BJ (cell line): ENCODE measurements at regions not wholly inside any gene's neighbourhood (a gene's known extent, or its start where the extent isn't known, plus 50 kb on each side); places are given as distances from the start of the nearest gene placed in this dataset.

Experiments used
- CTCF ChIA-PET: fragments of 350-600 bp; formaldehyde crosslinking; extraction: SDS; loops from one replicate; lab custom pipeline; 2021; ENCODE audit warnings: antibody characterized with exemption, inconsistent platforms; lab: Yijun Ruan, JAX
- POLR2A ChIA-PET: fragments of 300-600 bp; sonication (Branson Sonifier 250); formaldehyde crosslinking; extraction: SDS; loops from one replicate; lab custom pipeline; 2021; ENCODE audit warnings: antibody characterized with exemption; lab: Charles Lee
- DNase-seq: peaks from one replicate; pipeline ENCODE4 v3.0.0-alpha.2; 2011; ENCODE audit warnings: low read depth
- H3K27me3 ChIP-seq: 2 replicates; pipeline ENCODE4 v1.6.0; 2011; ENCODE audit warnings: low read length; ENCODE audit not compliant: control insufficient read depth, insufficient read depth
- H3K36me3 ChIP-seq: 2 replicates; pipeline ENCODE4 v1.5.1; 2011; ENCODE audit warnings: low read length; ENCODE audit not compliant: control insufficient read depth, insufficient read depth
- H3K4me3 ChIP-seq: 2 replicates; pipeline ENCODE4 v1.5.1; 2011; ENCODE audit warnings: low read depth, mild to moderate bottlenecking, control low read depth, low read length
- TF ChIP-seq, protein P1 (sequence below): IDR thresholded peaks from 2 replicates; pipeline ENCODE4 v1.5.1; 2011; ENCODE audit warnings: low read depth, mild to moderate bottlenecking, control low read depth, inconsistent platforms, low read length, moderate library complexity; ENCODE audit not compliant: insufficient read depth

DNA sequence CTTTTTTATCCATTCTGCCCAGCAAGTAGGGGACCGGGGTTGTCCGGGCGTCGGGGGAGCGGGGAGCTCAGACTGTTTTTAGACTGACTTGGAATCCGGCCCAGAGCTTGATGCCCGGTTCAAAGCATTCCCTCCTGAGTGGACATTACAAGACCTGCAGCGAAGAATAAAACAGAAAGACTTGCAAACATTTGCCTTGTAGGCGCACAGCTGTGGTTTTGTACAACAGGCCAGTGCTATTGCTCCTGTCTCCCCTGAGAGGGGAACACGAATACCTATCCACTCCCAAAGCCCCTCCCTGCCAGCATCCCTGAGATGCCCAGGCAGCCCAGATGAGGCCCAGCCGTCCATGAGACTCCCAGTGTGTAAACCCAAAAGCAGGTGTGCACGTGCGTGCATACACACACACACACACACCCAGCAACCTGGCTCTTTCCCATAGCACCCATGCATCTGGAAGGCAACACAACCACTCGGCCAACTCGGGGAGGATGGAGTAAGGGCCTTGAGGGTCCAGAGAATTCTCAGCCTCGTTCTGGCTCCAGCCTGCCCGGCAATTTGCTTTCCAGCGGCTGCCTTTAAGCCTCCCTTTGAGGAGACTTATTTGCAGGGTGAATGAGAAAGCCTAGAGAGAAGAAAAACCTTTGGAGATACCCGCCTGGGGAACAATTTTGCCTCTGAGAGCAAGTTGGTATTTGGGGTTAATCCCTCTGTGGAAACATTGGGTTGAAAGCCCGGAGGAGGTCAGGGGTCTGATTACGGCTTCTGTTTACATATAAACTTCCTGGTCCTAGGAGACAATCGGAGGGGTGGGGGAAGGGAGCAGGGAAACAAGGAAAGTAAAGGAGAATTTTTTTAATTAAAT, 161.0 kb upstream of the HES1 start:
- no peaks in the 10 kb centered on the region for H3K36me3 ChIP-seq
- no peak overlapping the region for H3K4me3 ChIP-seq
- ChIA-PET CTCF (interaction anchor here (0.7 kb wide), 1 partner anchor 335 kb away, joined by 3 read pairs; no protein-coding TSS in a partner anchor), POLR2A (no interaction called here)
- DNase-seq: no peak
- peaks cover 23% of the 10 kb centered on the region for H3K27me3 ChIP-seq
- TF ChIP-seq, protein P1, sequence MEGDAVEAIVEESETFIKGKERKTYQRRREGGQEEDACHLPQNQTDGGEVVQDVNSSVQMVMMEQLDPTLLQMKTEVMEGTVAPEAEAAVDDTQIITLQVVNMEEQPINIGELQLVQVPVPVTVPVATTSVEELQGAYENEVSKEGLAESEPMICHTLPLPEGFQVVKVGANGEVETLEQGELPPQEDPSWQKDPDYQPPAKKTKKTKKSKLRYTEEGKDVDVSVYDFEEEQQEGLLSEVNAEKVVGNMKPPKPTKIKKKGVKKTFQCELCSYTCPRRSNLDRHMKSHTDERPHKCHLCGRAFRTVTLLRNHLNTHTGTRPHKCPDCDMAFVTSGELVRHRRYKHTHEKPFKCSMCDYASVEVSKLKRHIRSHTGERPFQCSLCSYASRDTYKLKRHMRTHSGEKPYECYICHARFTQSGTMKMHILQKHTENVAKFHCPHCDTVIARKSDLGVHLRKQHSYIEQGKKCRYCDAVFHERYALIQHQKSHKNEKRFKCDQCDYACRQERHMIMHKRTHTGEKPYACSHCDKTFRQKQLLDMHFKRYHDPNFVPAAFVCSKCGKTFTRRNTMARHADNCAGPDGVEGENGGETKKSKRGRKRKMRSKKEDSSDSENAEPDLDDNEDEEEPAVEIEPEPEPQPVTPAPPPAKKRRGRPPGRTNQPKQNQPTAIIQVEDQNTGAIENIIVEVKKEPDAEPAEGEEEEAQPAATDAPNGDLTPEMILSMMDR: no peak

DNA sequence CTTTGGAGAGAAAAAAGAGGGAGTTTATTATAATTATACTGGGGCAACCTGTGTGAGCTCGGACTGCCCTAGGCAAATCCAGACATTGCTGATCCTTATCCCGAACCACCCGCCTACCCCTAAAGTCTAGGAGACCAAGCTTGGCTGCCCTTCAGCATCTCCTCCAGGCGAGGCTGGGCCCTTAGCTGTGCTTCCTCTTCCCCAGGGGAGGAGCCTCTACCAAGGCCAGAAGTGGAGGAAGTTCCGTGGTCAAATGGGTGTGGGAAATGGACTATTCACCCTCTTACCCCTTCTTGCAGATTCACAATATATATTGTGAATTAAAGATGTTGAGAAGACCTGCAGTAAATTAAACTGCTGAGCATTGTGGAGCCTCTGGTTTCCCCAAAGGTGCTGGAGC, 158.3 kb upstream of the HES1 start:
- Histone ChIP-seq H3K27me3 (peaks cover 34% of the 10 kb centered on the region), H3K4me3 (no peak overlapping the region), H3K36me3 (no peaks in the 10 kb centered on the region)
- POLR2A ChIA-PET: no interaction called here
- TF ChIP-seq, protein P1: no peak
- DNase-seq: no peak
- CTCF ChIA-PET: no interaction called here

DNA sequence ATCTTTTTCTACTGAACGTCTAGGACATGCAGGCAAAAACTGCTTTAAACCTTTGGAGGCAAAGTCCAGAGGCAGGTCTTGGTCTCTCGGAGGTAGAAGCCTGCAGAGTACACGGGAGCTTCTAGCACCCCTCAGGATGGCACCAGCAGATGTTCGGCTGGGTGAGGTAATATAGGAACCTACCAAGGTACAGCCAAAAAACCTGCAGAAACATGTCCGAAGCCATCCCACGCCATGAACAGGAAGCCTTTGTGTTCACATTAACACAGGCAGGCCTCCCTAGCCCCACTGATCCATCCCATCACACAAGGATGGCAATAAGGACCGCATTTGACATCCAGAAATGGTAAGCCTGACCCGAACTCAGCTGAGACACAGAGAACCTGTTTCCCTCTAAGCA, 157.9 kb upstream of the HES1 start:
- peaks cover 34% of the 10 kb centered on the region for H3K27me3 ChIP-seq
- ChIA-PET CTCF (no interaction called here), POLR2A (no interaction called here)

DNA sequence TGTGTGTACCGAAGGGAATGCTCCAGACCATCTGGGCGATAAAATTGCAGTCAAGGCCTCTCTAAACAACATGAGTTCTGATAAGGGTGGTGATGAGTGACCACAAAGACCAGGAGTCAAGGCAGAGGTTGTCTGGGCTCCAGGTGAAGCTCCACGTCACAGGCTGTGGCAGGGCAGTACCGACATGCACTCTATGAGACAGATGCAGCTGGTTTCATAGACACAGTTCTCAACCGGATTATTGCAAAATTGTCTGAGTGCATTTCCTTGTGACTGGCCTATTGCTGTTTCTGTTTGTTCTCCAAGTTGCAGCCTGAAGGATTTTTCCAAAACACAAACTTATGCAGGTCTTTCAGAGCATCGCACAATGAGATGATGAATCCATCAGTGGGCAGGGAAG, 157.5 kb upstream of the HES1 start:
- peaks cover 32% of the 10 kb centered on the region for H3K27me3 ChIP-seq
- no peak overlapping the region for H3K4me3 ChIP-seq
- POLR2A ChIA-PET: no interaction called here
- no peak for DNase-seq
- no peaks in the 10 kb centered on the region for H3K36me3 ChIP-seq
- CTCF ChIA-PET: no interaction called here
- TF ChIP-seq, protein P1: no peak

More for the DNA sequence above, 157.9 kb upstream of the HES1 start:
- H3K36me3 ChIP-seq: no peaks in the 10 kb centered on the region
- H3K4me3 ChIP-seq: no peak overlapping the region
- TF ChIP-seq, protein P1: no peak
- no peak for DNase-seq

DNA sequence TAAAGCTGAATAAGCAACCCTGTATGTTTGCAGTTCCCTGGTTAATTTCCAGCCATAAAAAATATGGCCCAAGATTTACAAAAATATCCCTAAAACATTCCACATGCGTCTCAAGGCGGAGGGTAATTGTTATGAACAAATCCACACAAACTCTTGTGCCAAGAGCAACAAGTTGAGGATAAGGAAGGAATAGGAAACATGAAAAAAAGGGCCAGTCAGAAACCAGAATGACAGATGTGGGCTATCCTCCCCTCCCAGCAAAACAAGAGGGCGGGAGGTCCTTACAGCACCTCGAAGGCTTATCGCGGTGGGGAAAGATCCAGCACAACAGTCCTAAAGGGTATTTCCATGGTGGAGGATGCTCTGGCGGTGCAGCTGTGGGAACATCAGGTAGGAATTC, 155.6 kb upstream of the HES1 start:
- POLR2A ChIA-PET: interaction anchor here (0.5 kb wide), 1 partner anchor 229 kb away, joined by 3 read pairs; no protein-coding TSS in a partner anchor
- no peak overlapping the region for H3K4me3 ChIP-seq
- peaks cover 34% of the 10 kb centered on the region for H3K27me3 ChIP-seq
- no peaks in the 10 kb centered on the region for H3K36me3 ChIP-seq
- CTCF ChIA-PET: interaction anchor here (1.0 kb wide), 2 partner anchors 11 to 193 kb away, joined by 3 read pairs; no protein-coding TSS in a partner anchor
- TF ChIP-seq, protein P1: no peak
- no peak for DNase-seq
